Panc1 (cell line): ENCODE measurements at regions not wholly inside any gene's neighbourhood (a gene's known extent, or its start where the extent isn't known, plus 50 kb on each side); places are given as distances from the start of the nearest gene placed in this dataset.

Experiments used
- ATAC-seq: fragments of 200-7000 bp; cut with Tn5 transposase; 2 replicates; pipeline ENCODE4 v1.9.1; 2020; ENCODE audit warnings: mild to moderate bottlenecking, moderate library complexity
- BruUV-seq: library from RNA; stranded (reverse); fragments of 400-500 nt; replicated peaks from 2 replicates; lab custom pipeline; 2021; lab: Mats Ljungman, UMichigan
- CTCF ChIA-PET: fragments of 300-600 bp; sonication (Branson Sonifier 250); formaldehyde crosslinking; loops from one replicate; lab custom pipeline; 2022; ENCODE audit warnings: antibody characterized with exemption; lab: Charles Lee
- POLR2A ChIA-PET: fragments of 300-600 bp; sonication (Branson Sonifier 250); formaldehyde crosslinking; loops from one replicate; lab custom pipeline; 2022; ENCODE audit warnings: antibody characterized with exemption; lab: Charles Lee
- DNase-seq: peaks from one replicate; pipeline ENCODE4 v3.0.0-alpha.2; 2010; ENCODE audit warnings: low read depth, low spot score
- H3K27ac ChIP-seq: 2 replicates; pipeline ENCODE4 v1.5.1; 2011; ENCODE audit warnings: mild to moderate bottlenecking, low read length, inconsistent platforms
- H3K27me3 ChIP-seq: fragments of 200-500 bp; sonication (Bioruptor generic); 2 replicates; pipeline ENCODE4 v1.6.0; 2014; ENCODE audit warnings: low read length, inconsistent platforms; ENCODE audit not compliant: control insufficient read depth, insufficient read depth
- H3K36me3 ChIP-seq: fragments of 200-500 bp; sonication (Bioruptor generic); 2 replicates; pipeline ENCODE4 v1.5.1; 2014; ENCODE audit warnings: inconsistent platforms, mild to moderate bottlenecking, low read length, moderate library complexity; ENCODE audit not compliant: control insufficient read depth, insufficient read depth
- H3K4me1 ChIP-seq: 2 replicates; pipeline ENCODE4 v1.5.1; 2011; ENCODE audit warnings: inconsistent platforms, mild to moderate bottlenecking, low read length, moderate library complexity; ENCODE audit not compliant: control insufficient read depth, insufficient read depth
- H3K4me3 ChIP-seq, 2 experiments: 2 replicates each; pipeline ENCODE4 v1.5.1; 2011 to 2012; ENCODE audit warnings: low read depth in 2 of 2, low read length in 2 of 2, mild to moderate bottlenecking in 2 of 2, inconsistent platforms in 1 of 2, moderate library complexity in 1 of 2
- H3K9me3 ChIP-seq: fragments of 200-500 bp; sonication (Bioruptor generic); 2 replicates; pipeline ENCODE4 v1.5.1; 2014; ENCODE audit warnings: low read depth, mild to moderate bottlenecking, inconsistent platforms, low read length, moderate library complexity; ENCODE audit not compliant: control insufficient read depth, insufficient read depth
- CTCF ChIP-seq: fragments of 450-650 bp; IDR thresholded peaks from 2 replicates; pipeline ENCODE4 v1.5.1; 2017; ENCODE audit warnings: mild to moderate bottlenecking
- POLR2AphosphoS5 ChIP-seq: IDR thresholded peaks from 2 replicates; pipeline ENCODE4 v1.6.1; 2012; ENCODE audit warnings: mild to moderate bottlenecking, low read depth, low read length, moderate library complexity
- REST ChIP-seq, 2 experiments: IDR thresholded peaks; 2 replicates each; pipeline ENCODE4 v1.6.1; 2011 to 2012; ENCODE audit warnings: low read depth in 2 of 2, control low read depth in 1 of 2, low read length in 1 of 2, mild to moderate bottlenecking in 1 of 2, moderate library complexity in 1 of 2; ENCODE audit not compliant: insufficient read depth in 1 of 2
- SIN3A ChIP-seq: IDR thresholded peaks from 2 replicates; pipeline ENCODE4 v1.6.1; 2012; ENCODE audit warnings: low read depth, mild to moderate bottlenecking, low read length, moderate library complexity, borderline replicate concordance; ENCODE audit not compliant: insufficient read depth
- TCF7L2 ChIP-seq: IDR thresholded peaks from 2 replicates; pipeline ENCODE4 v1.6.1; 2011; ENCODE audit warnings: mild to moderate bottlenecking, low read depth, low read length, inconsistent platforms
- in situ Hi-C: cut with HindIII; loops from 2 replicates; pipeline ENCODE4 v1.10.0; 2016; ENCODE audit warnings: low sequenced_read_pairs, low pct_unique_long_range_greater_than_20kb
- intact Hi-C: fragments of 100-400 bp; cut with micrococcal nuclease; formaldehyde crosslinking; loops from one replicate; pipeline ENCODE4 v1.10.0; 2022; ENCODE audit not compliant: unreplicated experiment

- Histone ChIP-seq H3K9me3 (no peaks in the 10 kb centered on the region), H3K4me3 (no peak overlapping the region), H3K4me1 (peaks cover 8% of the 10 kb centered on the region), H3K27me3 (no peaks in the 10 kb centered on the region), H3K27ac (peak overlapping the region; percentile 41; the same call in 1 of the 2 replicates), H3K36me3 (no peaks in the 10 kb centered on the region)
- no TSS peak for BruUV-seq
- DNase-seq = peak; percentile 33
- POLR2A ChIA-PET = interaction anchor here (1.0 kb wide), 1 partner anchor 212 kb away, joined by 3 read pairs; no protein-coding TSS in a partner anchor
- in situ Hi-C loops = no loop called here
- ATAC-seq = peak; percentile 95
- intact Hi-C loops = loop anchor here (2.0 to 10.0 kb wide), 2 partner anchors 140 to 256 kb away; no protein-coding TSS in a partner anchor
- TF ChIP-seq TCF7L2 (peak; percentile 59; the same call in 1 of the 2 replicates), SIN3A (0 out of 2 replicates have a peak, but pooled peaks have one; percentile 24), POLR2AphosphoS5 (no peak), REST (IDR thresholded peaks at IDR 0.05; ENCODE audit: insufficient read depth in 1 of 2, low read depth in 2 of 2, low read length in 1 of 2) (no peak), CTCF (peak; percentile 94)
- CTCF ChIA-PET = interaction anchor here (0.5 to 1.1 kb wide), 6 partner anchors 15 to 368 kb away, joined by 3 to 4 read pairs (median 3); partner anchors contain the start of gene IGF1R
These were observed 129.3 kb upstream of the IGF1R start for GRCh38 chr15:98518823-98519561.

DNA sequence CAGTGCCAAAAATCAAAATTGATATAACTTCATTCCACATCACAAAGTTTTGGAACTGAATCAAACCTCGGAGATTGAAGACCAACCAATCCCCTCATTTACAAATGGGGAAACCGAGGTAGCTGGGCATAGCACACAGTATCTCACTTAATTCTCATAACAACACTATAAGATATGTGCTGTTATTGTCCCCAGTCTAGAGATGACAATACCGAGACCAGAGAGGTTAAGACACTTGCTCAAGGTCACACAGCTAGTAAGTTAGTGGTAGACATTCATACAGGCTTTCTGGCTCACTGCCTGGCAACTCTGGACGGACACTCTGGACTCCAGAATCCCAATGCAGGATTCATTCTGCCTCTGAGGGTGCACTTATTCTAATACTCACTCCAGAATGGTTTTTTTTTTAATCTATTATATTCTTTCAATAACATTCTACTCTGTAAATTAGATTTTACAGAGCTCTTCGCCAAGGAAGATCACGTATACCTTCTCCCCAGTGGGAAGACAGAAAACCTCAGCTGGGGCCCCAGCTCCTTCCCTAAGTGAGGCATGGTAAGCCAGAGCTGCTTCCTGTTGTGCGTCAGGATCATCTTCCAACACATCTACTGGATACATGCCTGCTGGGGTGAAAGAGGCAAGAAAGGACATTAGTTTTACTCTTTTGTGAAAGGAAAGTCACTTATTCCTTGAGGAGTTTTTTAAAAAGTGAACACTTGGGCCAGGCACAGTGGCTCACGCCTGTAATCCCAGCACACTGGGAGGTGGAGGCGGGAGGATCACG is 128.4 kb upstream of the IGF1R start:
- BruUV-seq = no TSS peak
- no peaks in the 10 kb centered on the region for H3K36me3 ChIP-seq
- H3K9me3 ChIP-seq = no peaks in the 10 kb centered on the region
- H3K4me1 ChIP-seq = peaks cover 8% of the 10 kb centered on the region
- peak overlapping the region; percentile 41; the same call in 1 of the 2 replicates for H3K27ac ChIP-seq
- POLR2A ChIA-PET = interaction anchor here (1.0 kb wide), 1 partner anchor 211 kb away, joined by 3 read pairs; no protein-coding TSS in a partner anchor
- CTCF ChIA-PET = interaction anchor here (0.5 to 1.1 kb wide), 5 partner anchors 37 to 367 kb away, joined by 3 to 4 read pairs (median 3); no protein-coding TSS in a partner anchor
- intact Hi-C loops = loop anchor here (2.0 to 10.0 kb wide), 2 partner anchors 139 to 255 kb away; no protein-coding TSS in a partner anchor
- in situ Hi-C loops = no loop called here
- ATAC-seq (no peak), DNase-seq (no peak)
- H3K4me3 ChIP-seq = no peak overlapping the region
- no peaks in the 10 kb centered on the region for H3K27me3 ChIP-seq
- TF ChIP-seq POLR2AphosphoS5 = no peak
- no peak for TF ChIP-seq REST (IDR thresholded peaks at IDR 0.05; ENCODE audit: insufficient read depth in 1 of 2, low read depth in 2 of 2, low read length in 1 of 2)
- no peak for TF ChIP-seq SIN3A
- no peak for TF ChIP-seq TCF7L2
- no peak for TF ChIP-seq CTCF
